ENCODE measurements at regions not wholly inside any gene's neighbourhood (a gene's known extent, or its start where the extent isn't known, plus 50 kb on each side); places are given as distances from the start of the nearest gene placed in this dataset.
"Not testable (repeated sequence)": the region's sequence is repeated elsewhere in the genome, so short reads cannot be mapped to it uniquely, and the experiment has no call there.

GRCh38 chr22:22772883-22773282, 114.7 kb upstream of the IGLL5 start:
- no peak for DNase-seq (ENCODE audit: low read depth, low spot score)
- H3K27ac ChIP-seq: no peak overlapping the region

DNA sequence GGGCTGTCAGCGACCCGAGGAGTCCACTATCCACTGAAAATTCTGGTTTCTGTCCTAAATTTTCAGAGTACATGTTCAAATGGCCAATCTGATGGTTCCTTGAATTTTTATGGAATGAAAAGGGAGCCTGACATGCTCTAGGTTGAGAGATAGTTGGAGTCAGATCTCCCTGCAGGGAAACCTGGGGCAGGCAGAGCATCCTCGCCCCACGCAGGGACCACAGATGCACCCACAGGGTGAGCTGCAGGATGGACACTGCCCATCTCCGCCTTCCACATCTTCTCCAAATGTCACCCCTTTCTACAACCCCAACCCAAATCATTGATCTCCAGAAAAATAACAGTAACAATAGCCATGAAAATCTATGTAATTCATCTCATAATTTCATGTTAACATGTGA, 114.2 kb upstream of the IGLL5 start:
- no peak for DNase-seq (ENCODE audit: low read depth, low spot score)
- H3K27ac ChIP-seq: no peak overlapping the region

DNA sequence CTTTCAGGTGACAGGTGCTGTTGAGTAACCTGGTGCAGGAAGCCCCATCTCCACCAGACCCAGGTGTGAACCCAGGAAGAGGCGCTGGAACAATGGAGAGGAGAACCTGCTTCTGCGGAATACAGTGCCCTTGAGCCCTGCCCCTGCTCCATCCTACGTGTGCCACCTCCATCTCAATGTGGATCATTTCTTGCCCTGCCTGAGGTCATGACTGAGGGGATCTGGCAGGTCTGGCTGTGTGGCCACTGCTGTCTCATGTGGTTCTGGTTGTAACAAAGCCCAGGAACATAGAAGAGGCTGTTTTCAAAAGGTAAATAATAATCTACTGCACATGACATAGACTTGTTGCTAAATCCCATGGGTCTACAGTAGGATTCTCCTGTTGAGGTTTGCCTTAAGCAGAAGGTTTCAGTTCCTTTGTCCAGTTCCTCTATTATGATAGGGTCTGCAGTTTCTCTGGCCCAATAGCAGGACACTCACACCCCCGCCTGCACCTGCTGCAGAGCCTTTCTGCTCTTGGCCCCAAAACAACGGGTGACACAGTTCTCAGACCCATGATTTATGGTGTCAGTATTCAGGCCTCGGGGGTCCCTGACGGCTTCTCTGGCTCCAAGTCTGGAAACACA, 113.5 kb upstream of the IGLL5 start:
- DNase-seq (ENCODE audit: low read depth, low spot score): no peak
- H3K27ac ChIP-seq: no peak overlapping the region

GRCh38 chr22:22774762-22775161, 112.9 kb upstream of the IGLL5 start:
- not testable (repeated sequence) for DNase-seq (ENCODE audit: low read depth, low spot score); H3K27ac ChIP-seq

GRCh38 chr22:22776121-22776520, 111.5 kb upstream of the IGLL5 start:
- no peak overlapping the region for H3K27ac ChIP-seq
- no peak for DNase-seq (ENCODE audit: low read depth, low spot score)

DNA sequence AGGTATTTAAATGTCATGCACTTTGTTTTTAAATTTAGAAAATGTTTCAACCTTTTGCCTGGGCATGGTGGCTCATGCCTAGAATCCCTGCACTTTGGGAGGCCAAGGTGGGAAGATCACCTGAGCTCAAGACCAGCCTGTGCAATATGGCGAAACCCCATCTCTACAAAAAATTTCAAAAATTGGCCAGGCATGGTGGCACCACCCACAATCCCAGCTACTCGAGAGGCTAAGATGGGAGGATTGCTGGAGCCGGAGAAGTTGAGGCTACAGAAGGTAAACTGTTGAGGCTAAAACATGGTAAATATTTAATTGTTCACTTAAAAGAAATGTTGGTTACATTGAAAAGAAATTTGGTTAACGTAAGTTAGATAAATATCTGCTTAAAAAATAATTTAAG, 108.4 kb upstream of the IGLL5 start:
- no peak for DNase-seq (ENCODE audit: low read depth, low spot score)
- H3K27ac ChIP-seq: no peak overlapping the region

GRCh38 chr22:22783575-22783974, 104.0 kb upstream of the IGLL5 start:
- no peak overlapping the region for H3K27ac ChIP-seq
- no peak for DNase-seq (ENCODE audit: low read depth, low spot score)

- no peak overlapping the region for H3K27ac ChIP-seq
- no peak for DNase-seq (ENCODE audit: low read depth, low spot score)
Measured at GRCh38 chr22:22784249-22785039, 103.2 kb upstream of the IGLL5 start.

GRCh38 chr22:22785316-22786065, 102.1 kb upstream of the IGLL5 start:
- H3K27ac ChIP-seq: no peak overlapping the region
- DNase-seq (ENCODE audit: low read depth, low spot score): no peak

DNA sequence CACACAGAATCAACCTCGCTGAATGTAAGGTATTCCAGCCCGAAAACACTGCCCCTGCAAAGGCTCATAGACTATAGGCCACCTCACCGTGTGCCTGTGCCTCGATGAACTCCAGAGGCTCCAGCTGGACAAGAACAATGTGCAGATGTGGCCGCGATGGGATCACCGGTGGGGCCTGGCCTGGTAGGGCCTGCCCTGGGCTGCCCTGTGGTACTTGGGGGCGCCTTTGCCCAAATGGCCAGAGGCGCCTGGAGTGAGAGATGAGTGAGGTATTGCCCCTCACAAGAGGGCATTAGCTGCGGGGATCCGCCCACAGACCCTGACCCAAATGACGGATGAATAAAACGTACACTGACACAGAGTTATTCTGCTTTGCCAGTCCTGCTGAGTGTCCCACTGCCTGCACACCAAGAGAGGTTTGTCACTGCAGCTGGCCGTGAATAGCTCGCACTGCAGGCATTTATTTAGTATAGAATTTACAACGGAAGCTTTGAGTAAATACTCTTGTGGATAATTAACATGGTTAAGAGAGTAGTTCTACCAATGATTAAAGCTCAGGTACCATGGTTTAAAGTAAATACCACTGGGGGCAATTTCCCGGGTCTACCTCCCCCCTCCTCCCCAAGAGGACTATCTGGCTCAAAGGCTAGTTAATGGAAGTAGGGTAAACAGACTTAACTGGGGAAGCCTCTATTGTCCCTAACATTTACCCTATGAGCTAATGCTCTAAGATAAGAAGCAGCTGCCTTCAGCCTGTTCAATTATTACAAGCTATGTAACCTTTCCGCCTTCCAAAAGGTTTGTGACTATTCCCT, 101.1 kb upstream of the IGLL5 start:
- DNase-seq (ENCODE audit: low read depth, low spot score): no peak
- no peak overlapping the region for H3K27ac ChIP-seq

- H3K27ac ChIP-seq: no peak overlapping the region
- no peak for DNase-seq (ENCODE audit: low read depth, low spot score)
Measured at GRCh38 chr22:22787151-22787550, 100.5 kb upstream of the IGLL5 start.

DNA sequence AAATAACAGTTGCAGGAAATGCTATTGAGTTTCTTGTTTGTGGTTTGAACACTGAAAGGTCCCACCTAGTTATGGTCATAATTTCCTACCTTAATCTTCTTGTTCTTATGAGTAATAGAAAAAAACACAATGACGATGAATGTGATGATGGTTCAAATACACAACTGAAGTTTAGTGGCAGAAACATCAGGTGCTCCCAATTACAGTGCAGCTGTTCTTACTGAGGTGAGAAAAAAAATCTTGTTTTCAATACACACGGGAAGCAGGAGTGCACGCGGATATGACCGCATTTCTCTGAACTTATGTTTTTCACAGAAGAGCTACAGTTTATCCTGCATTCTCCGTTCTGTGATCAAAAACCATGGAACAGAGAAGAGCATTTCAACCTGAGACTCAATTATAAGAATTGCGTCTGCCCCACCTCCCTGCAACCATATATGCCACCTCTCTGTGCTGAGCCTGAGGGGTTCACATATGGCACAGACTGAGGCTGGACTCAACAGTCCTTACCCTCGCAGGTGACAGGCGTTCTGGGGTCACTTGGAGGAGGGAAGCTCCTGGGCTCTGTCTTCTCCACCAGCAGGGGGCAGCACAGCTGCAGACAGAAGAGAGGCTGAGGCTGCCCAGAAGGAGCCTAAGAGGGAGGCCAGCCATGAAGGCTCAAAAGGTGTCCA, 99.7 kb upstream of the IGLL5 start:
- no peak for DNase-seq (ENCODE audit: low read depth, low spot score)
- no peak overlapping the region for H3K27ac ChIP-seq

DNA sequence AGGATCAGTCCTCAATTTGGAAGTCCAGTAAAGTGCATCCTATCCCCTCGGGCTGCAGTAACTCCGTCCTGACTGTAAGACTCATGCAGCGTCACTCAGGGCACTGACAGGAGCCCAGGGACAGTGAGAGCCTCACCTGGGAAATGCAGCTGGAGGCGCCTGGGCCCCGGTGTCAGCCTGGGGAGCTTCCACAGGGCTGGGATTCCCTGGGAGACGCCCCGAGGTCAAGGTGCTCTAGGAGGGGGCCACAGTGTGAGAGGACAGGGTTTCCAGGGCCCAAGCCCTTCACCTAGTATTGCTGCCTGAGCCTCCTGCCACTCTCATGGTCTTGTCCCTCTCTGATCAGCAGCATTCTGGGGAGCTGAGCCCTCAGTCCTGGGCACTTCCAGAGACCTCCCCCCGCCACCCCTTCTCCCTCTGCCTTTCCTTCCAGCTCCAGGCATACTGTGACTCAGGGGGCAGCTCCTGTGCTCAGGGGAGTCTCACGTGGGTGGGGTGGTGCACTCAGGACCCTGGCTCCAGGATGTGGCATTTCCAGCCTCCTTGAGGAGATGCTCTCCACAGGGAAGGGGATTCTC, 99.1 kb upstream of the IGLL5 start:
- H3K27ac ChIP-seq: no peak overlapping the region

DNA sequence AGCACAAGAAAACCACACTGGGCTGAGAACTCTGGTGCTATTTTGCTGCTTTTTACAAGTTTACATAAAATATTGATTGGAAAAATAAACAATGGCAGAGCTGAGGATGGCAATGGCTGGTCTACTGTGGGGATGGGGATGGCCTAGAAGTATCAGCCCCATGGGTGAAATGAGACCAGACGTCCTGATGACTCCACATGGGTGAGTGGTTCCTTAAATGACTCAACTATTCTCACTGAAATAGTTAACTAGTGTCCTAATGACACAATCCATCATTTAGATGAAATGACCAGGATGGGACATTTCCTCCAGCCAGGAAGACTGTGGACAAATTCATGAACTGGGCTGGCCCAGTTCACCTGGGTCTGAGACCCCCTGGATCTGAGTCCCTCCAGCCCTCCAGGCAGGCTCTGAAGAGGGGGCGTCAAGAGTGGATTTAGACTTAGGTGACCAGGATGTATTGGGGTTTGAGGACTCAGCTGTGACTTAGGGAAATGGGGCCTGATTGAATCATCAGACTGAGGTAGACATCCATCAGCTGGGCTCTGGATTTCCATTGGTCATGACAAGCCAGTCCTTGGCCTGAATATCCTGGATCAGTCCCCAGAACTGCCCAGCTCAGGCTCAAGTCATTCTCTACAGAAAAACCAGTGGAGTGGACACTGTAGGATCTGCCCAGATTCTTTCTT, 98.2 kb upstream of the IGLL5 start:
- DNase-seq (ENCODE audit: low read depth, low spot score): no peak
- no peak overlapping the region for H3K27ac ChIP-seq

More for the DNA sequence above, 99.1 kb upstream of the IGLL5 start:
- DNase-seq (ENCODE audit: low read depth, low spot score): no peak

GRCh38 chr22:22789922-22790845, 97.4 kb upstream of the IGLL5 start:
- no peak overlapping the region for H3K27ac ChIP-seq
- no peak for DNase-seq (ENCODE audit: low read depth, low spot score)

DNA sequence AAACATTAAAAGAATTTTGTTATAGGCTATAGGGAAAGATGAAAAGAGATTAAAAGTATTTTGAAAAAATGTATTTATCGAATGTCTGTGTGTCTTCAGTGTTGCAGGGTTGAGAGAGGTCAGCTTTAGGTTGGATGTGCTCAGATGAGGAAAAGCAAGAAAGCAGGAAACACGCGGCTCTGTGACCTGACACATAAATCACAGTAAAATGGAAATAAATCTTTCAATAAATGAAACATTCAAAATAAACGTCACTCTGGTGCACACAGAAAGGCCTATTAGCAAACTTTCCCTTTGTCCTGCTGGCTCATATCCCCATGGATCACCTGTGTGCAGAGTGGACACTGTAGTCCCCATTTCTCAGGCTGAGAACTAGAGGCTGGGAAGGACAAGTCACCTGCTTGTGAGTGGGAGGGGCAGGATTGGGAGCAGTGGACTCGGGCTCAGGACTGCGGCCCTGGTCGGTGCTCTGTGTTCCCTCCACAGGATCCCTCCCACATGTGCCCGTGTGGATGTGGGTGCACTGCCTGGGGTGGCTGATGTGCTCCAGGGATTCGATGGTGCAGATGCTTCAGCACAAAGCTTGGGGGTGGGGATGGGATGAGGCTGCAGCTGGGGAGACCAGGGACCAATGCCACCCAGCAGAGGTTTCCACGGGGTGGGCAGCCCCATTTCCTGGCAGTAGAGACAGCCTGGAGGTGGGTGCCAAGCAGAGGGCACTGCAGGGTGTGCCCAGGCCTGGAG, 96.0 kb upstream of the IGLL5 start:
- DNase-seq (ENCODE audit: low read depth, low spot score): no peak
- no peak overlapping the region for H3K27ac ChIP-seq

DNA sequence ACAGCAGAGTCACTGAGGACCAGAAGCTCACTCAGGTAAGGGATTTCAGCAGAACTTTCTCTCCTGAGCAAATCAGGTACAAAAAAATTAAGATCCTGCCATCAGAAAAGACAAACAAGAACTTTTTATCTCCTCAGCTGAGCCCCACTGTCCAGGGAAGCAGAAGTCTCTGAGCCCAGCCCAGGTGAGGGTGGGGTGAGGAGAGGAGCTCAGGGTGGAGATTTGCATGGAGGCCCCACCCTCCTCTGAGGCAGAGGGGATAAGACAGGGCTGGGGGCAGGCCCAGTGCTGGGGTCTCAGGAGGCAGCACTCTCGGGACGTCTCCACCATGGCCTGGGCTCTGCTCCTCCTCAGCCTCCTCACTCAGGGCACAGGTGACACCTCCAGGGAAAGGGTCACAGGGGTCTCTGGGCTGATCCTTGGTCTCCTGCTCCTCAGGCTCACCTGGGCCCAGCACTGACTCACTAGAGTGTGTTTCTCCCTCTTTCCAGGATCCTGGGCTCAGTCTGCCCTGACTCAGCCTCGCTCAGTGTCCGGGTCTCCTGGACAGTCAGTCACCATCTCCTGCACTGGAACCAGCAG, 95.3 kb upstream of the IGLL5 start:
- DNase-seq (ENCODE audit: low read depth, low spot score); H3K27ac ChIP-seq: not testable (repeated sequence)

Data from epithelial cell of prostate (primary cell).